ENCODE measurements at regions not wholly inside any gene's neighbourhood (a gene's known extent, or its start where the extent isn't known, plus 50 kb on each side); places are given as distances from the start of the nearest gene placed in this dataset.
A peak's percentile ranks its signal among the peaks of the same experiment; 100 is the strongest.
"Not testable (repeated sequence)": the region's sequence is repeated elsewhere in the genome, so short reads cannot be mapped to it uniquely, and the experiment has no call there.

DNA sequence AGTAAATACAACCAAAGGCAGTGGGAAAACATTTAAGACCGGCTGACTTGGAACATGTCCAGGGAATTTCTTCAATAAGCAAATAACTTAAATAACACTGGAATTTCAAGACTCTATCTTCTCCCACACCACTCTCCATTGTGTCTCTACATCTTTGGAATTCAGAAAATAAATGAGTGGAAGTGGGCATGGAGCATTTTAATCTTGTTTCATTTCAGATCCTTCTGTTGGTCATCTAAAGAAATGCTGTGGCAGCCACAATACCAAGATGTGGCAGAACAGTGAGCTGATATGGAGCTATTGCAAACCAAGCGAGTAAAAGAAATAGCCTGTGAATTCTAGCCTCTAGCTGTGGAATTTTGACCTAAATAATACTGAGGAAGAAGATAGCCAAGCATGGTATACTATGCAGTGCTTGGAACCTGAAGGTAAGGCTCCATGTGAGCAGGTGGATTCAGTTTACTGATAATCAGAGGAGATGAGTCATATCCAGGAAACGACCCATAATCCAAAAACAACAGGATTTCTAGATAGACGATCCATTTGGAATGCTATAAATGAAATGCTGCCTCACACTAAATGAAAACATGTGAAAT is 157.1 kb upstream of the SCN7A start:
- Histone ChIP-seq H3K27me3 (replicated peaks) (no peaks in the 10 kb centered on the region), H3K4me1 (replicated peaks) (peaks cover 13% of the 10 kb centered on the region), H3K36me3 (no peaks in the 10 kb centered on the region), H3K4me3 (no peak overlapping the region), H3K27ac (peak overlapping the region; percentile 49), H3K9me3 (replicated peaks) (no peaks in the 10 kb centered on the region)
- DNase-seq (ENCODE audit: low read depth in 1 of 2, low spot score in 2 of 2), result peak in 1 of 2 experiments; percentile 64

GRCh38 chr2:166647935-166648334 is 153.9 kb upstream of the SCN7A start:
- no peak for DNase-seq (ENCODE audit: low read depth in 1 of 2, low spot score in 2 of 2)
- Histone ChIP-seq H3K9me3 (replicated peaks) (no peaks in the 10 kb centered on the region), H3K27ac (no peak overlapping the region), H3K36me3 (no peaks in the 10 kb centered on the region), H3K4me3 (no peak overlapping the region), H3K27me3 (replicated peaks) (no peaks in the 10 kb centered on the region), H3K4me1 (replicated peaks) (peaks cover 13% of the 10 kb centered on the region)

DNA sequence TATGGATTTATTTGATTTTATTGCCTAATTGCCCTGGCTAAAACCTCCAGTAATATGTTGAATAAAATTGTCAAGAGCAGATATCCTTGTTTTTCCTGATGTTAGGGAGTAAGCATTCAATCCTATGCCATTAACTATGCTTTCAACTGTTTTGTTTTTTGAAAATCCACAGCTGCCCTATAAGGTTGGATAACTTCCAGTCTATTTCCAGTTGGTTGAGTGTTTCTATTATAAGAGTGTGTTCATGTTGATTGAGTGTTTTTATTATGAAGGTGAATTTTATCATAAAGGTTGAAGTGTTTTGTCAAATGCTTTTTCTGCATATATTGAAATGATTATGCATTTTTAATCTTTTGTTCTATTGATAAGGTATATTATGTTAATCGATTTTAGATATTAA is 149.9 kb upstream of the SCN7A start:
- Histone ChIP-seq H3K4me1 (replicated peaks) (no peaks in the 10 kb centered on the region), H3K27me3 (replicated peaks) (no peaks in the 10 kb centered on the region), H3K4me3 (no peak overlapping the region), H3K36me3 (no peaks in the 10 kb centered on the region), H3K27ac (no peak overlapping the region), H3K9me3 (replicated peaks) (no peaks in the 10 kb centered on the region)
- DNase-seq (ENCODE audit: low read depth in 1 of 2, low spot score in 2 of 2), result no peak

- H3K4me3 ChIP-seq; H3K9me3 ChIP-seq (replicated peaks); H3K27me3 ChIP-seq (replicated peaks); H3K36me3 ChIP-seq; DNase-seq (ENCODE audit: low read depth in 1 of 2, low spot score in 2 of 2); H3K4me1 ChIP-seq (replicated peaks); H3K27ac ChIP-seq: not testable (repeated sequence)
Observed at GRCh38 chr2:166641516-166641915, 147.5 kb upstream of the SCN7A start.

GRCh38 chr2:166637051-166637450 is 143.0 kb upstream of the SCN7A start:
- Histone ChIP-seq H3K4me3 (no peak overlapping the region), H3K27ac (no peak overlapping the region), H3K9me3 (replicated peaks) (no peaks in the 10 kb centered on the region), H3K4me1 (replicated peaks) (no peaks in the 10 kb centered on the region), H3K27me3 (replicated peaks) (no peaks in the 10 kb centered on the region), H3K36me3 (no peaks in the 10 kb centered on the region)
- no peak for DNase-seq (ENCODE audit: low read depth in 1 of 2, low spot score in 2 of 2)

GRCh38 chr2:166634706-166635105 is 140.7 kb upstream of the SCN7A start:
- no peaks in the 10 kb centered on the region for H3K9me3 ChIP-seq (replicated peaks)
- H3K36me3 ChIP-seq, result no peaks in the 10 kb centered on the region
- DNase-seq (ENCODE audit: low read depth in 1 of 2, low spot score in 2 of 2), result no peak
- H3K4me3 ChIP-seq, result no peak overlapping the region
- no peak overlapping the region for H3K27ac ChIP-seq
- H3K4me1 ChIP-seq (replicated peaks), result no peaks in the 10 kb centered on the region
- no peaks in the 10 kb centered on the region for H3K27me3 ChIP-seq (replicated peaks)

- H3K4me1 ChIP-seq (replicated peaks), result no peaks in the 10 kb centered on the region
- no peak overlapping the region for H3K27ac ChIP-seq
- no peaks in the 10 kb centered on the region for H3K36me3 ChIP-seq
Observed at GRCh38 chr2:166632616-166633015, 138.6 kb upstream of the SCN7A start.

GRCh38 chr2:166628478-166629136 is 134.6 kb upstream of the SCN7A start:
- H3K36me3 ChIP-seq, result no peaks in the 10 kb centered on the region
- no peaks in the 10 kb centered on the region for H3K9me3 ChIP-seq (replicated peaks)
- H3K4me3 ChIP-seq, result no peak overlapping the region
- no peak overlapping the region for H3K27ac ChIP-seq
- no peaks in the 10 kb centered on the region for H3K4me1 ChIP-seq (replicated peaks)
- no peaks in the 10 kb centered on the region for H3K27me3 ChIP-seq (replicated peaks)
- no peak for DNase-seq (ENCODE audit: low read depth in 1 of 2, low spot score in 2 of 2)

More at GRCh38 chr2:166632616-166633015, 138.6 kb upstream of the SCN7A start:
- H3K27me3 ChIP-seq (replicated peaks), result no peaks in the 10 kb centered on the region
- H3K4me3 ChIP-seq, result no peak overlapping the region
- DNase-seq (ENCODE audit: low read depth in 1 of 2, low spot score in 2 of 2), result peak; percentile 44 to 68
- H3K9me3 ChIP-seq (replicated peaks), result no peaks in the 10 kb centered on the region

DNA sequence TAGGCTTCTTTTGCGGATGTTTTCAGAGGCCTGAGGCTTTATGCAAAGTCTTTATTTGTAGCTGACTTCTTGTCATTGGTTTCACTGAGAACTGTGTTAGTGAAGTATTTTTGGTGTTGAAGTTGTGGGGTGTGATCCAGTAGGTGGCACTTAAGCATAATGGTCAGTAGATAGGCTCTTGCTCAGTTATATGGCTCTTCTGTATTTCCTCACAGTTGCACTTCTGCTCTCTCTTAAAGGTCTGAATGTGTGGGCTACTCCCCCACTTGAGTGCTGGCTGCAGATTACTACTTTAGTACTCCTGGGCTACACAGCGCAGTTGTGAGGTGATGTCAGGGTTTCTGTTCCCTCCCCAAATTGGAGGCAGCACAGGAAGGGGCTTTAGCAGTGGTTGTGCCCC is 133.8 kb upstream of the SCN7A start:
- H3K36me3 ChIP-seq, result no peaks in the 10 kb centered on the region
- H3K27ac ChIP-seq, result no peak overlapping the region
- no peaks in the 10 kb centered on the region for H3K9me3 ChIP-seq (replicated peaks)
- H3K4me3 ChIP-seq, result no peak overlapping the region
- no peak for DNase-seq (ENCODE audit: low read depth in 1 of 2, low spot score in 2 of 2)
- no peaks in the 10 kb centered on the region for H3K27me3 ChIP-seq (replicated peaks)
- no peaks in the 10 kb centered on the region for H3K4me1 ChIP-seq (replicated peaks)

DNA sequence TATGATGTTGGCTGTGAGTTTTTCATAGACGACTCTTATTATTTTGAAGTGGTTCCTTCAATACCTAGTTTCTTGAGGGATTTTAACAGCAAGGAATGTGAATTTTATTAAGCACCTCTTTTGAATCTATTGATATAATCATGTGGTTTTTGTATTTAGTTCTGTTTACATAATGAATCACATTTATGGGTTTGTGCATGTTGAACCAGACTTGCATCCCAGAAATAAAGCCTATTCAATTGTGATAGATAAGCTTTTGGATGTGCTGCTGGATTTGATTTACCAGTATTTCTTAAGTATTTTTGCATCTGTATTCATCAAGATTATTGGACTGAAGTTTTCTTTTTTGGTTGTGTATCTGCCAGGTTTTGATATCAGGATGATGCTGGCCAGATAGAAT is 131.6 kb upstream of the SCN7A start:
- H3K27me3 ChIP-seq (replicated peaks), result no peaks in the 10 kb centered on the region
- no peak for DNase-seq (ENCODE audit: low read depth in 1 of 2, low spot score in 2 of 2)
- no peak overlapping the region for H3K27ac ChIP-seq
- no peaks in the 10 kb centered on the region for H3K9me3 ChIP-seq (replicated peaks)
- H3K4me1 ChIP-seq (replicated peaks), result no peaks in the 10 kb centered on the region
- no peak overlapping the region for H3K4me3 ChIP-seq
- H3K36me3 ChIP-seq, result no peaks in the 10 kb centered on the region

- H3K27me3 ChIP-seq (replicated peaks), result no peaks in the 10 kb centered on the region
- no peak for DNase-seq (ENCODE audit: low read depth in 1 of 2, low spot score in 2 of 2)
- H3K4me3 ChIP-seq, result no peak overlapping the region
- H3K27ac ChIP-seq, result no peak overlapping the region
- no peaks in the 10 kb centered on the region for H3K36me3 ChIP-seq
- H3K4me1 ChIP-seq (replicated peaks), result no peaks in the 10 kb centered on the region
- no peaks in the 10 kb centered on the region for H3K9me3 ChIP-seq (replicated peaks)
Observed at GRCh38 chr2:166614503-166614902, 120.5 kb upstream of the SCN7A start.

GRCh38 chr2:166614029-166614428 is 120.0 kb upstream of the SCN7A start:
- H3K4me1 ChIP-seq (replicated peaks), result no peaks in the 10 kb centered on the region
- no peaks in the 10 kb centered on the region for H3K36me3 ChIP-seq
- no peaks in the 10 kb centered on the region for H3K27me3 ChIP-seq (replicated peaks)
- no peak overlapping the region for H3K27ac ChIP-seq
- DNase-seq (ENCODE audit: low read depth in 1 of 2, low spot score in 2 of 2), result no peak
- H3K9me3 ChIP-seq (replicated peaks), result no peaks in the 10 kb centered on the region
- H3K4me3 ChIP-seq, result no peak overlapping the region

GRCh38 chr2:166613226-166613625 is 119.2 kb upstream of the SCN7A start:
- DNase-seq (ENCODE audit: low read depth in 1 of 2, low spot score in 2 of 2), result no peak
- Histone ChIP-seq H3K27ac (no peak overlapping the region), H3K4me3 (no peak overlapping the region), H3K4me1 (replicated peaks) (no peaks in the 10 kb centered on the region), H3K9me3 (replicated peaks) (no peaks in the 10 kb centered on the region), H3K27me3 (replicated peaks) (no peaks in the 10 kb centered on the region), H3K36me3 (no peaks in the 10 kb centered on the region)

GRCh38 chr2:166612214-166612613 is 118.2 kb upstream of the SCN7A start:
- no peak for DNase-seq (ENCODE audit: low read depth in 1 of 2, low spot score in 2 of 2)
- Histone ChIP-seq H3K4me3 (no peak overlapping the region), H3K27ac (no peak overlapping the region), H3K27me3 (replicated peaks) (no peaks in the 10 kb centered on the region), H3K9me3 (replicated peaks) (no peaks in the 10 kb centered on the region), H3K4me1 (replicated peaks) (no peaks in the 10 kb centered on the region), H3K36me3 (no peaks in the 10 kb centered on the region)

DNA sequence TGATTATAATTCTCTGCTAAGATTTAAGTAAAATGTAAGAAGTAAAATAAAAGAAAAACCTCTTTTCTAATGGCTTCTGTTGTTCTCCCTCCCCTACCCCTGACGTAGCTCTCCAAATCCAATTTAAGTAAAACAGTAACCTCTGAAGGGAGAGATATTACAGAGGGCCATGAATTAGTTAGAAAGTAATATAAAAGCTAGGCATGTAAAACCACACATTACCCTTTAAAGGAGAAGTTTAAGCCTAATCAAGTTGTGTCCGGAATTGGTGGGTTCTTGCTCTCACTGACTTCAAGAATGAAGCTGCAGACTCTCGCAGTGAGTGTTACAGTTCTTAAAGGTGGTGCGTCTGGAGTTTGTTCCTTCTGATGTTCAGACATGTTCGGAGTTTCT is 116.9 kb upstream of the SCN7A start:
- Histone ChIP-seq H3K27me3 (replicated peaks) (no peaks in the 10 kb centered on the region), H3K9me3 (replicated peaks) (no peaks in the 10 kb centered on the region), H3K4me1 (replicated peaks) (no peaks in the 10 kb centered on the region), H3K4me3 (no peak overlapping the region), H3K36me3 (no peaks in the 10 kb centered on the region), H3K27ac (no peak overlapping the region)
- no peak for DNase-seq (ENCODE audit: low read depth in 1 of 2, low spot score in 2 of 2)

Data from SJSA1 (cell line).